BE2C (cell line): ENCODE measurements at regions not wholly inside any gene's neighbourhood (a gene's known extent, or its start where the extent isn't known, plus 50 kb on each side); places are given as distances from the start of the nearest gene placed in this dataset.

Experiments used
- DNase-seq: peaks from one replicate; pipeline ENCODE4 v3.0.0-alpha.2; 2020
- H3K27me3 ChIP-seq: fragments of 250-450 bp; sonication (Bioruptor Pico); 2 replicates; pipeline ENCODE4 v1.5.1; 2020; ENCODE audit warnings: mild to moderate bottlenecking
- H3K36me3 ChIP-seq: fragments of 250-450 bp; sonication (Bioruptor Pico); 2 replicates; pipeline ENCODE4 v1.5.1; 2020; ENCODE audit warnings: mild to moderate bottlenecking
- H3K4me1 ChIP-seq: fragments of 250-450 bp; sonication (Bioruptor Pico); 2 replicates; pipeline ENCODE4 v1.5.1; 2020
- H3K4me3 ChIP-seq: 2 replicates; pipeline ENCODE4 v1.5.1; 2011; ENCODE audit warnings: low read depth, low read length
- H3K9me3 ChIP-seq: fragments of 250-450 bp; sonication (Bioruptor Pico); 2 replicates; pipeline ENCODE4 v1.5.1; 2020
- TF ChIP-seq, protein P1 (sequence below): IDR thresholded peaks from 2 replicates; pipeline ENCODE4 v1.5.1; 2012; ENCODE audit warnings: mild to moderate bottlenecking, low read depth, low read length

DNA sequence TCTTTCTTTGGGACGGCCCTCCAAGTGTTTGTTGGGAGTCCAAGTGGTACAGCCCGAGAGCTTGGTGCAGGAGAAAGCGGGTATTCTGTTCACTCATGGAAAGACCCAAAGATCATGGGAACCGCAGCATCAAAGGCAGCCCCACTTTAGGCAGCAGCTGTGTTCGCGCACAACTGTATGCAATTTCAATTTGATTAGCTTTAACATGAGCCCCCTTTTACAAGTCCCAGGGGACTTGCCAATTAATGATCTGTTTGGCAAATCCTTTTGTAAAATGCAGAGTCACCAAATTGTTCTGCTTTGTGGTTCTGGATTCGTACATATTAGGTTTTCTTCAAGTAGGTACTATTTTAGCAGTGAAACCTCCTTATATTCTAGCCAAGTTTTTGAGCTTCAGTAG, 217.7 kb downstream of the AACS start:
- H3K9me3 ChIP-seq = no peaks in the 10 kb centered on the region
- DNase-seq = no peak
- peaks cover 16% of the 10 kb centered on the region for H3K27me3 ChIP-seq
- H3K36me3 ChIP-seq = no peaks in the 10 kb centered on the region
- TF ChIP-seq, protein P1, sequence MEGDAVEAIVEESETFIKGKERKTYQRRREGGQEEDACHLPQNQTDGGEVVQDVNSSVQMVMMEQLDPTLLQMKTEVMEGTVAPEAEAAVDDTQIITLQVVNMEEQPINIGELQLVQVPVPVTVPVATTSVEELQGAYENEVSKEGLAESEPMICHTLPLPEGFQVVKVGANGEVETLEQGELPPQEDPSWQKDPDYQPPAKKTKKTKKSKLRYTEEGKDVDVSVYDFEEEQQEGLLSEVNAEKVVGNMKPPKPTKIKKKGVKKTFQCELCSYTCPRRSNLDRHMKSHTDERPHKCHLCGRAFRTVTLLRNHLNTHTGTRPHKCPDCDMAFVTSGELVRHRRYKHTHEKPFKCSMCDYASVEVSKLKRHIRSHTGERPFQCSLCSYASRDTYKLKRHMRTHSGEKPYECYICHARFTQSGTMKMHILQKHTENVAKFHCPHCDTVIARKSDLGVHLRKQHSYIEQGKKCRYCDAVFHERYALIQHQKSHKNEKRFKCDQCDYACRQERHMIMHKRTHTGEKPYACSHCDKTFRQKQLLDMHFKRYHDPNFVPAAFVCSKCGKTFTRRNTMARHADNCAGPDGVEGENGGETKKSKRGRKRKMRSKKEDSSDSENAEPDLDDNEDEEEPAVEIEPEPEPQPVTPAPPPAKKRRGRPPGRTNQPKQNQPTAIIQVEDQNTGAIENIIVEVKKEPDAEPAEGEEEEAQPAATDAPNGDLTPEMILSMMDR = no peak
- H3K4me1 ChIP-seq = no peaks in the 10 kb centered on the region
- no peak overlapping the region for H3K4me3 ChIP-seq

DNA sequence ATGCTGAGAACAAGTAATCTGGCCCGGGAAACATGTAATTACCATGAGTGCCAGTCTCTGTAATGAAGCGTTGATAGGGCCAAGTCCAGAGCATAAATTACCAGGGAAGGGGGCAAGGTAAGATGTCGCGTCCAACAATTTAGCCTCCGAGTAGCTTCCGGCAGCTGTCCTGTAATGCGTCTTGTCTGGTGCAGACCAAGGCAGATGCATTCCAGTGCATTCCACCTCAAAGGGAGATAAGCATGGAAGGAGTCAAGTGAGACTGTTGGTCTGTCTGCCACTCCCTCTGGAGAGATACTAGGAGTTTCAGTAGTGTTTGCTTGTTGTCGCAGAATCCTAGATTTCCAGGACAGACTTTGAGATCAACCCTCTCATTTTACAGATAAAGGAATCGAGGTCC, 218.3 kb downstream of the AACS start:
- H3K4me1 ChIP-seq = no peaks in the 10 kb centered on the region
- no peak overlapping the region for H3K4me3 ChIP-seq
- H3K27me3 ChIP-seq = peaks cover 16% of the 10 kb centered on the region
- H3K9me3 ChIP-seq = no peaks in the 10 kb centered on the region
- H3K36me3 ChIP-seq = no peaks in the 10 kb centered on the region
- DNase-seq = no peak
- TF ChIP-seq, protein P1 = no peak

DNA sequence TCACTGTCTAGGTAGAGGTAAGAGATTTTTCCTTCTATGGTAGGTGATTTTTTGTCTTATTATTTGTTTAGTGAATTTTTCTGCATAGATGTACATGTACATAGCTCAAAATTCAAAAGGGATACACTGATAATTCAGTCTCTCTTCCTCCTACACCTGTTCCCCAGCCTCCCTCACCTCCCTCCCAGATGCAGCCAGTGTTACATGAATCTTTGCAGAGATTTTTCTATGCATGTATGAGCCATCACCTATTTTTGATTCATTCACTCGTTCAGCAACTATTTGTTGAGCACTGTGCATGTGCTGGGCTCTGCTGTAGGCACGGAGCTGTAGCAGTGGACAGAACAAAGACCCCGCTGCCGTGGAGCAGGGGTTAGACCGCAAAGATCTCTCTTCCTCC, 218.9 kb downstream of the AACS start:
- no peak for DNase-seq
- H3K27me3 ChIP-seq = peaks cover 16% of the 10 kb centered on the region
- TF ChIP-seq, protein P1 = no peak

DNA sequence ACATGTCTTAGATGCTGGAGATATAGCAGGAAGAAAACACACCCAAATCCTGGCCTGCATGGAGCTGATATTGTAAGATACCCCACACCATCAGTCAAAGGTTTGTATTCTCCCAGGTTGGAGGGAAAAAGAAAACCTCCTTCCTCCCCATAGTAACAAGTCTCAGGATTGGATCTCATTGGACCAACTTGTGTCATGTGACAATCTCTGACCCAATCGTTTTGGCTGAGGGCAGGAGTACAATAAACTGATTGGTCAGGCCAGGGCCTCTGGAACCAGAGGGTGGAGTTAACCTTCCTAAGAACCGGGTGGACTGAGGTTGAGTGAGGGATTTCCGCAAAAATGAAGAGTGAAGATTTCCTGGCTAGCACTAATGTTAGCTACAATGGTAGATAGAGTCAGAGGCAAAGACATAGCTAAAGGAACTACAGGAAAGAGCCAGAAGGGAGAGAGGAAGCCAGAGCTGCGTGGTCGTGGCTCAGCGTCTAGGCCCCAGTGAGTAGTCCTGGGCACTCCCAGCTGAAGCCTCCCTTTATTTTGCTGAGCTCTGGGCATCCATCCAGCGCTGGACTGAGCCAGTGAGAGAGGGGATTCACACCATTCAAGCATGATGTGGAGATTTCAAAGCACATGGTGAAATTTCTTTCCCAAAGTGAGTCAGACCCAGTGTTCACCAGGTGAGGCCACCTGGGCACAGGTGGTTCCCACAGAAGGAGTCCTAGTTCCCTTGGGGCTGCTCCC, 219.9 kb downstream of the AACS start:
- DNase-seq = no peak
- no peaks in the 10 kb centered on the region for H3K9me3 ChIP-seq
- H3K4me3 ChIP-seq = no peak overlapping the region
- H3K27me3 ChIP-seq = peaks cover 16% of the 10 kb centered on the region
- H3K36me3 ChIP-seq = no peaks in the 10 kb centered on the region
- TF ChIP-seq, protein P1 = no peak
- H3K4me1 ChIP-seq = no peaks in the 10 kb centered on the region

More for the DNA sequence above, 218.9 kb downstream of the AACS start:
- Histone ChIP-seq H3K36me3 (no peaks in the 10 kb centered on the region), H3K4me1 (no peaks in the 10 kb centered on the region), H3K4me3 (no peak overlapping the region), H3K9me3 (no peaks in the 10 kb centered on the region)

DNA sequence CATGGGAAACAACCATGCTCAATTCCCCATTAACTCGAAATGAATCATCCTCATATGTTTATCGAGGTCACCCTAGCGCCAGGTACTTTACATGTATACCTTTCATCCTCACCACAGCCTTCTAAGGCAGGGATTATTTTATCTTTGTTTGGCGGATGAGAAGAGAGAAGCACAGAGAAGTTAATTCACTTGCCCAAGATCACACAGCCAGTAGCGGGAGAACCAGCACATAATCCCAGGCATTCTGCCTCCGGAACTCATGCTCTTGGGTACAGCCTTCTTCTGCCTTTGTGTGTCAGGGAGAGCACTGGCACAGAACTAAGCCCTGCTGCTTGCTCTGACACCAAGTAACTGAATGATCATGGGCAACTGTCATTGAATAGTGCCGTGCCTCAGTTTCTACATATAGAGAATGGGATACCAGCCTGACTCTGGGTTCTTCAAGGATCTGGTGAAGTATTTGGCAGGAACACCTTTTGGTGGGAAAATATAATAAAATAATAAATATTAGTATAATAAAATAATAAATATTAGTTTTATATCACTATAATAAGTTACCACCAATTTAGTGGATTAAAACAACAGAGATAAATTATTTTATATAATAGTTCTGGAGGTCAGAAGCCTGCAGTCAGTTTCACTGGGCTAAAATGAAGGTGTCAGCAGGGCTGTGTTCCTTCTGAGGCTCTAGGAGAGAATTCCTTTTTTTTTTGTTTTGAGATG, 220.9 kb downstream of the AACS start:
- peaks cover 9% of the 10 kb centered on the region for H3K27me3 ChIP-seq
- no peak overlapping the region for H3K4me3 ChIP-seq
- no peak for DNase-seq
- TF ChIP-seq, protein P1 = no peak
- H3K9me3 ChIP-seq = no peaks in the 10 kb centered on the region
- H3K36me3 ChIP-seq = no peaks in the 10 kb centered on the region
- H3K4me1 ChIP-seq = no peaks in the 10 kb centered on the region

DNA sequence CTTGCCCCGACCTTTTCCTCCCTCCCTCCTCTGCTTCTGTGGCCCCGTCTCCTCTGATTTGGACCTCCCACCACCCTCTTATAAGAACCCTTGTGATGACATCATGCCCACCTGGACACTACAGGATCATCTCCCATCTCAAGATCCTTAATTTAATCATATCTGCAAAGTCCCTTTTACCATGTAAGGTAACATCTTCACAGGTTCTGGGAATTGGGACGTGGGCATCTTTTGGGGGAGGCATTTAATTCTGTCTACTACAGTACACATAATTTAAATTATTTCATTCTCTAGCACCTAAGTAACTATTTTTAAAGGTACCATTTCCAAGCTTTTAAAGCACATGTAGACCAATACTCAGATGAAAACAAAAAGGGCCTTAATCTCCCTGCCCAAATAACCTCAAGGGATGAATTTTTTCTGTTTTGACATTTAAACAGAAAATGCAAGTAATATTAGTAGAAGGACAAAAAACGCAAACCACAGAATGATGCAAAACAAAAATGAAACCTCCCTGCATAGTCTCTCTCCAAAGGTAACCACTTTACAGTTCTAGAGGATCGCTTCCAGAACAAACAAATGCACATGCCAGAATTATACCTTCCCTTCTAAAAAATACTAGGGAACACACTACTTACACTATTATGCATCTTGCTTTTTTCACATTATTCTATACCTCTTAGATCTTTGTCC, 222.1 kb downstream of the AACS start:
- Histone ChIP-seq H3K4me1 (no peaks in the 10 kb centered on the region), H3K4me3 (no peak overlapping the region), H3K9me3 (no peaks in the 10 kb centered on the region), H3K27me3 (peaks cover 5% of the 10 kb centered on the region), H3K36me3 (no peaks in the 10 kb centered on the region)
- DNase-seq = no peak
- TF ChIP-seq, protein P1 = no peak
